GM12878 (cell line): ENCODE measurements at regions not wholly inside any gene's neighbourhood (a gene's known extent, or its start where the extent isn't known, plus 50 kb on each side); places are given as distances from the start of the nearest gene placed in this dataset.

Source experiments
- ATAC-seq: fragments of 200-7000 bp; cut with Tn5 transposase; 3 replicates; pipeline ENCODE4 v1.9.1; 2020; ENCODE audit warnings: mild to moderate bottlenecking, moderate library complexity
- BruUV-seq: library from RNA; stranded (reverse); fragments of 400-500 nt; replicated peaks from 2 replicates; lab custom pipeline; 2021; lab: Mats Ljungman, UMichigan
- CTCF ChIA-PET: fragments of 300-600 bp; sonication (Branson Sonifier 250); formaldehyde crosslinking; extraction: SDS; loops from one replicate; lab custom pipeline; 2021; ENCODE audit warnings: inconsistent platforms; lab: Yijun Ruan, JAX
- POLR2A ChIA-PET: fragments of 350-600 bp; formaldehyde crosslinking; extraction: SDS; loops from one replicate; lab custom pipeline; 2021; ENCODE audit warnings: inconsistent platforms; lab: Charles Lee
- RAD21 ChIA-PET: fragments of 300-600 bp; sonication (Branson Sonifier 250); formaldehyde crosslinking; loops from one replicate; lab custom pipeline; 2023; ENCODE audit warnings: antibody characterized with exemption; ENCODE audit not compliant: unreplicated experiment; lab: Charles Lee
- SMC1A ChIA-PET: fragments of 300-600 bp; sonication (Branson Sonifier 250); formaldehyde crosslinking; loops from one replicate; lab custom pipeline; 2023; ENCODE audit not compliant: unreplicated experiment, uncharacterized antibody; lab: Charles Lee
- DNase-seq: peaks from one replicate; pipeline ENCODE4 v3.0.0-alpha.2; 2011; ENCODE audit warnings: low read depth, low spot score
- FAIRE-seq: peaks from 3 replicates; lab custom pipeline; 2011; peaks lifted over from hg19 to GRCh38; lab: Jason Lieb, UNC
- H2AFZ ChIP-seq: 2 replicates; pipeline ENCODE4 v1.6.0; 2011; ENCODE audit warnings: low read depth, low read length, control low read depth; ENCODE audit not compliant: control insufficient read depth
- H3K27ac ChIP-seq: 2 replicates; pipeline ENCODE4 v1.5.1; 2011; ENCODE audit warnings: control low read depth; ENCODE audit not compliant: control insufficient read depth, insufficient read depth
- H3K27me3 ChIP-seq, 2 experiments: replicated peaks in 1 of 2; 2 replicates each; pipeline versions ENCODE4 v1.6.0 to v1.6.1; 2011; ENCODE audit warnings: low read length in 1 of 2; ENCODE audit not compliant: control insufficient read depth in 2 of 2, insufficient read depth in 2 of 2
- H3K36me3 ChIP-seq, 2 experiments: 2 replicates each; pipeline ENCODE4 v1.5.1; 2011; ENCODE audit warnings: low read length in 1 of 2; ENCODE audit not compliant: control insufficient read depth in 2 of 2, insufficient read depth in 2 of 2
- H3K4me1 ChIP-seq: 2 replicates; pipeline ENCODE4 v1.6.1; 2011; ENCODE audit warnings: mild to moderate bottlenecking, low read length, moderate library complexity, mixed read lengths; ENCODE audit not compliant: control insufficient read depth, insufficient read depth
- H3K4me2 ChIP-seq: 2 replicates; pipeline ENCODE4 v1.6.0; 2011; ENCODE audit warnings: control low read depth; ENCODE audit not compliant: control insufficient read depth, insufficient read depth
- H3K4me3 ChIP-seq: fragments of 200-600 bp; sonication (generic); 2 replicates; pipeline ENCODE4 v1.5.1; 2016
- H3K79me2 ChIP-seq: 2 replicates; pipeline ENCODE4 v1.6.0; 2011; ENCODE audit warnings: low read length; ENCODE audit not compliant: control insufficient read depth, insufficient read depth
- H3K9ac ChIP-seq: 2 replicates; pipeline ENCODE4 v1.8.0; 2011; ENCODE audit warnings: low read length, control low read depth, mixed read lengths; ENCODE audit not compliant: control insufficient read depth, insufficient read depth
- H3K9me3 ChIP-seq: replicated peaks from 3 replicates; pipeline ENCODE4 v1.5.1; 2011; ENCODE audit warnings: mild to moderate bottlenecking, low read length; ENCODE audit not compliant: control insufficient read depth, insufficient read depth
- H4K20me1 ChIP-seq: 2 replicates; pipeline ENCODE4 v1.6.0; 2011; ENCODE audit not compliant: control insufficient read depth, insufficient read depth
- BCLAF1 ChIP-seq: fragments of 450-650 bp; IDR thresholded peaks from 2 replicates; pipeline ENCODE4 v1.6.1; 2017; ENCODE audit warnings: antibody characterized with exemption, mild to moderate bottlenecking, moderate library complexity
- GATAD2B ChIP-seq: fragments of 450-650 bp; conservative IDR thresholded peaks from 2 replicates; pipeline ENCODE4 v1.6.1; 2017; ENCODE audit warnings: low read depth, mild to moderate bottlenecking, moderate library complexity
- HDAC2 ChIP-seq: fragments of 200-600 bp; sonication (generic); IDR thresholded peaks from 2 replicates; pipeline ENCODE4 v1.6.1; 2017
- IRF4 ChIP-seq: IDR thresholded peaks from 2 replicates; pipeline ENCODE4 v1.6.1; 2011; ENCODE audit warnings: low read depth, low read length
- MAX ChIP-seq: IDR thresholded peaks from 2 replicates; pipeline ENCODE4 v1.6.1; 2012; ENCODE audit warnings: low read depth, low read length, improper control_type of control experiment
- MTA3 ChIP-seq: IDR thresholded peaks from 2 replicates; pipeline ENCODE4 v1.6.1; 2012; ENCODE audit warnings: low read length, inconsistent platforms, borderline replicate concordance
- NFIC ChIP-seq: IDR thresholded peaks from 2 replicates; pipeline ENCODE4 v1.6.1; 2012; ENCODE audit warnings: low read depth, mild to moderate bottlenecking, inconsistent platforms, low read length, moderate library complexity
- POLR2AphosphoS2 ChIP-seq: IDR thresholded peaks from 2 replicates; pipeline ENCODE4 v1.6.1; 2011; ENCODE audit warnings: low read depth, mild to moderate bottlenecking, low read length, improper control_type of control experiment, moderate library complexity
- RAD51 ChIP-seq: fragments of 450-650 bp; IDR thresholded peaks from 2 replicates; pipeline ENCODE4 v1.6.1; 2016; ENCODE audit warnings: moderate library complexity, mild to moderate bottlenecking, inconsistent platforms
- SIX5 ChIP-seq: IDR thresholded peaks from 2 replicates; pipeline ENCODE4 v1.6.1; 2011; ENCODE audit warnings: mild to moderate bottlenecking, low read depth, low read length, moderate library complexity; ENCODE audit not compliant: severe bottlenecking
- SMAD5 ChIP-seq: IDR thresholded peaks from 2 replicates; pipeline ENCODE4 v1.6.1; 2016; ENCODE audit warnings: antibody characterized with exemption, low read depth
- TCF3 ChIP-seq: IDR thresholded peaks from 2 replicates; pipeline ENCODE4 v1.6.1; 2012; ENCODE audit warnings: low read depth, mild to moderate bottlenecking, low read length, borderline replicate concordance; ENCODE audit not compliant: insufficient read depth
- ZSCAN29 ChIP-seq: fragments of 450-650 bp; IDR thresholded peaks from 2 replicates; pipeline ENCODE4 v1.6.1; 2017; ENCODE audit warnings: mild to moderate bottlenecking, moderate library complexity
- in situ Hi-C: fragments of 300-500 bp; cut with MboI; formaldehyde crosslinking; loops from 9 replicates; pipeline ENCODE4 v1.14.3; 2018; ENCODE audit warnings: mixed read lengths
- intact Hi-C: fragments of 100-400 bp; cut with micrococcal nuclease; formaldehyde crosslinking; loops from one replicate; pipeline ENCODE4 v1.14.2; 2022; ENCODE audit not compliant: unreplicated experiment
- TF ChIP-seq, protein P1 (sequence below): IDR thresholded peaks from 2 replicates; pipeline ENCODE4 v1.6.1; 2012; ENCODE audit warnings: low read length, inconsistent platforms
- TF ChIP-seq, protein P2 (sequence below): fragments of 450-650 bp; IDR thresholded peaks from 2 replicates; pipeline ENCODE4 v1.6.1; 2016; ENCODE audit warnings: mild to moderate bottlenecking, moderate library complexity, borderline replicate concordance
- TF ChIP-seq, protein P3 (sequence below): fragments of 450-650 bp; IDR thresholded peaks from 2 replicates; pipeline ENCODE4 v1.6.1; 2014; ENCODE audit warnings: mild to moderate bottlenecking

- ATAC-seq, result no peak
- Histone ChIP-seq H4K20me1 (no peaks in the 10 kb centered on the region), H3K9me3 (peaks cover 6% of the 10 kb centered on the region), H3K36me3 (no peaks in the 10 kb centered on the region), H3K4me2 (no peak overlapping the region), H3K4me1 (no peaks in the 10 kb centered on the region), H2AFZ (no peak overlapping the region), H3K4me3 (no peak overlapping the region), H3K9ac (no peak overlapping the region), H3K27me3 (no peaks in the 10 kb centered on the region), H3K79me2 (no peaks in the 10 kb centered on the region), H3K27ac (no peak overlapping the region)
- DNase-seq, result no peak
- intact Hi-C loops (no loop called here), in situ Hi-C loops (no loop called here)
- no TSS peak for BruUV-seq
- POLR2A ChIA-PET, result interaction anchor here (0.6 kb wide), 1 partner anchor 12 kb away, joined by 3 read pairs; no protein-coding TSS in a partner anchor
- FAIRE-seq, result no peak
- RAD21 ChIA-PET, result no interaction called here
- SMC1A ChIA-PET, result interaction anchor here (0.6 to 1.0 kb wide), 2 partner anchors 85 to 95 kb away, joined by 3 read pairs; no protein-coding TSS in a partner anchor
- CTCF ChIA-PET, result interaction anchor here (1.2 to 1.3 kb wide), 2 partner anchors 10 to 12 kb away, joined by 3 to 4 read pairs; no protein-coding TSS in a partner anchor
- TF ChIP-seq RAD51, result no peak
- TF ChIP-seq POLR2AphosphoS2, result no peak
- no peak for TF ChIP-seq HDAC2
- TF ChIP-seq NFIC, result no peak
- no peak for TF ChIP-seq IRF4
- TF ChIP-seq, protein P1, sequence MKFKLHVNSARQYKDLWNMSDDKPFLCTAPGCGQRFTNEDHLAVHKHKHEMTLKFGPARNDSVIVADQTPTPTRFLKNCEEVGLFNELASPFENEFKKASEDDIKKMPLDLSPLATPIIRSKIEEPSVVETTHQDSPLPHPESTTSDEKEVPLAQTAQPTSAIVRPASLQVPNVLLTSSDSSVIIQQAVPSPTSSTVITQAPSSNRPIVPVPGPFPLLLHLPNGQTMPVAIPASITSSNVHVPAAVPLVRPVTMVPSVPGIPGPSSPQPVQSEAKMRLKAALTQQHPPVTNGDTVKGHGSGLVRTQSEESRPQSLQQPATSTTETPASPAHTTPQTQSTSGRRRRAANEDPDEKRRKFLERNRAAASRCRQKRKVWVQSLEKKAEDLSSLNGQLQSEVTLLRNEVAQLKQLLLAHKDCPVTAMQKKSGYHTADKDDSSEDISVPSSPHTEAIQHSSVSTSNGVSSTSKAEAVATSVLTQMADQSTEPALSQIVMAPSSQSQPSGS, result no peak
- TF ChIP-seq MAX, result no peak
- no peak for TF ChIP-seq SMAD5
- no peak for TF ChIP-seq TCF3
- no peak for TF ChIP-seq GATAD2B
- no peak for TF ChIP-seq MTA3
- TF ChIP-seq ZSCAN29, result no peak
- TF ChIP-seq, protein P2, sequence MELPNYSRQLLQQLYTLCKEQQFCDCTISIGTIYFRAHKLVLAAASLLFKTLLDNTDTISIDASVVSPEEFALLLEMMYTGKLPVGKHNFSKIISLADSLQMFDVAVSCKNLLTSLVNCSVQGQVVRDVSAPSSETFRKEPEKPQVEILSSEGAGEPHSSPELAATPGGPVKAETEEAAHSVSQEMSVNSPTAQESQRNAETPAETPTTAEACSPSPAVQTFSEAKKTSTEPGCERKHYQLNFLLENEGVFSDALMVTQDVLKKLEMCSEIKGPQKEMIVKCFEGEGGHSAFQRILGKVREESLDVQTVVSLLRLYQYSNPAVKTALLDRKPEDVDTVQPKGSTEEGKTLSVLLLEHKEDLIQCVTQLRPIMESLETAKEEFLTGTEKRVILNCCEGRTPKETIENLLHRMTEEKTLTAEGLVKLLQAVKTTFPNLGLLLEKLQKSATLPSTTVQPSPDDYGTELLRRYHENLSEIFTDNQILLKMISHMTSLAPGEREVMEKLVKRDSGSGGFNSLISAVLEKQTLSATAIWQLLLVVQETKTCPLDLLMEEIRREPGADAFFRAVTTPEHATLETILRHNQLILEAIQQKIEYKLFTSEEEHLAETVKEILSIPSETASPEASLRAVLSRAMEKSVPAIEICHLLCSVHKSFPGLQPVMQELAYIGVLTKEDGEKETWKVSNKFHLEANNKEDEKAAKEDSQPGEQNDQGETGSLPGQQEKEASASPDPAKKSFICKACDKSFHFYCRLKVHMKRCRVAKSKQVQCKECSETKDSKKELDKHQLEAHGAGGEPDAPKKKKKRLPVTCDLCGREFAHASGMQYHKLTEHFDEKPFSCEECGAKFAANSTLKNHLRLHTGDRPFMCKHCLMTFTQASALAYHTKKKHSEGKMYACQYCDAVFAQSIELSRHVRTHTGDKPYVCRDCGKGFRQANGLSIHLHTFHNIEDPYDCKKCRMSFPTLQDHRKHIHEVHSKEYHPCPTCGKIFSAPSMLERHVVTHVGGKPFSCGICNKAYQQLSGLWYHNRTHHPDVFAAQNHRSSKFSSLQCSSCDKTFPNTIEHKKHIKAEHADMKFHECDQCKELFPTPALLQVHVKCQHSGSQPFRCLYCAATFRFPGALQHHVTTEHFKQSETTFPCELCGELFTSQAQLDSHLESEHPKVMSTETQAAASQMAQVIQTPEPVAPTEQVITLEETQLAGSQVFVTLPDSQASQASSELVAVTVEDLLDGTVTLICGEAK, result no peak
- TF ChIP-seq BCLAF1, result no peak
- TF ChIP-seq, protein P3, sequence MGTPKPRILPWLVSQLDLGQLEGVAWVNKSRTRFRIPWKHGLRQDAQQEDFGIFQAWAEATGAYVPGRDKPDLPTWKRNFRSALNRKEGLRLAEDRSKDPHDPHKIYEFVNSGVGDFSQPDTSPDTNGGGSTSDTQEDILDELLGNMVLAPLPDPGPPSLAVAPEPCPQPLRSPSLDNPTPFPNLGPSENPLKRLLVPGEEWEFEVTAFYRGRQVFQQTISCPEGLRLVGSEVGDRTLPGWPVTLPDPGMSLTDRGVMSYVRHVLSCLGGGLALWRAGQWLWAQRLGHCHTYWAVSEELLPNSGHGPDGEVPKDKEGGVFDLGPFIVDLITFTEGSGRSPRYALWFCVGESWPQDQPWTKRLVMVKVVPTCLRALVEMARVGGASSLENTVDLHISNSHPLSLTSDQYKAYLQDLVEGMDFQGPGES, result no peak
- no peak for TF ChIP-seq SIX5
Measured at GRCh38 chr3:81829937-81830336, 68.5 kb upstream of the GBE1 start.
